ENCODE measurements at regions not wholly inside any gene's neighbourhood (a gene's known extent, or its start where the extent isn't known, plus 50 kb on each side); places are given as distances from the start of the nearest gene placed in this dataset.

DNA sequence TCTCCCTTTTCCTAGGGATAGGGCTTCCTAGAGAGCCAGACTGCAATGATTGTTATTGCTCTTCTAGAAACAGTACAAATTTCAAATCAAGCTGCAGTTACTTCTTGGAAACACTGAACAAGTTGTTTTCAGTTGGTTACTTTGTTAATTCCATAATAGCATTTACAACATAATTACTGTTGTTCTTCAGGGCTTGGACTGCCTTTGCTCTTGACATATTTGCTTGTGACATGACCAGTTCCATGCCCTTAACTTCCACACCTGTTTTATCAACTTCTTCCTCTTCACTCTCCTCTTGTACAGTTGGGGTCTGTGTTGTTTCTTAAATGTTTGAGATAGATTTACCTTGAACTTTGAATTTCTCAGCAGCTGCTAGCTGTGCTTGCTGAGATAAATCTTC is 104.4 kb downstream of the SEC23IP start:
- ATAC-seq (no peak), DNase-seq (no peak)
- Mint-ChIP-seq H3K27ac (no peak overlapping the region), H3K9me3 (peaks cover 4 to 44% (median 17%) of the 10 kb centered on the region in 11 donors), H3K36me3 (peaks cover 0 to 9% (median 5%) of the 10 kb centered on the region in 5 donors), H3K27me3 (peaks cover 12 to 60% (median 35%) of the 10 kb centered on the region in 5 donors), H3K4me3 (no peak overlapping the region), H3K4me1 (no peaks in the 10 kb centered on the region)
- no peak overlapping the region for H3K27ac ChIP-seq (ENCODE audit: low read depth, low read length)
- no peaks in the 10 kb centered on the region for H3K4me1 ChIP-seq (ENCODE audit: control insufficient read depth in 2 of 2, insufficient read depth in 2 of 2, low read length in 2 of 2)
- intact Hi-C loops (cut with micrococcal nuclease) = no loop called here
- POLR2A ChIA-PET = no interaction called here
- H3K9me3 ChIP-seq (ENCODE audit: control insufficient read depth in 2 of 3, low read length in 3 of 3) = no peaks in the 10 kb centered on the region
- no peaks in the 10 kb centered on the region for H3K36me3 ChIP-seq (ENCODE audit: control insufficient read depth in 2 of 3, insufficient read depth in 3 of 3, low read length in 3 of 3)
- no peak overlapping the region for H3K4me3 ChIP-seq (ENCODE audit: low read length)
- H3K27me3 ChIP-seq (ENCODE audit: control insufficient read depth in 2 of 2, insufficient read depth in 2 of 2, low read length in 2 of 2) = no peaks in the 10 kb centered on the region
- CTCF ChIA-PET = no interaction called here

DNA sequence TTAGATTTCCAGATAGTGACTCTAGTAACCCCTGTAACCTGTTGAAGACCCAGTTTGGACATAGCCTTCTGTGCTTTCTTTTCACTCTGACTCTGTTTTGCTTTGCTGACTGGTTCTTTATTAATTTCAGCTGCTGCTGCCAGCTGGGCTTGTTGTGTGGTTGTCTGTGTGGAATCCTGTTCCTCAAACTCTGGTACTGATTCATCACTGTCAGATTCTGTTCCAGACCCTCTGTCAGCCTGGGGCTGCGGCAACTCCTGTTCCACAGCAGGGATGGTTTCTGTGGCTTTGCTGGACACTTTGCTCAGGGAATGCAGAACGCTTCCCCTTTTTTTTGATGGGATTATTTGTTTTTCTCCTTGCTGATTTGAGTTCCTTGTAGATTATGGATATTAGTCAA is 104.9 kb downstream of the SEC23IP start:
- intact Hi-C loops (cut with micrococcal nuclease) = no loop called here
- H3K27ac ChIP-seq (ENCODE audit: low read depth, low read length) = no peak overlapping the region

DNA sequence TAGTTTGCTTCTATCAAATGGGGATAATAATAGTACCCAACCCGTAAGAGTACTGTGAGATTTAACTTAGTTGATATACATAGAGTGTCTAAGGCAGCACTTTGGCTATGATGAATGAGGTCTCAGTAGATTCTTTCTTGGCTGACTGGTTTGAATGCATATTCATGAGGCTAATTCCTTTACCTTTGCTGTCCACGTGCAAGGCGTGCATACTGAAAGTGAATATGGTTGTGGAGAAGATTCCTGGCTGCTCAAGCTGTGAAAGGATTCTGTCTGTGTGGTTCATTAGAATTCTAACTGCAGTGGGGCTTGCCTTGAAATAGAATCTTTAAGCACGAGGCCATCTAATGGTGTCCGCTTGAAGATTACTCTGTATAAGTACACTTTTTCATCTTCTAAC is 110.3 kb downstream of the SEC23IP start:
- no peak for DNase-seq
- Histone ChIP-seq H3K27ac (ENCODE audit: low read depth, low read length) (no peak overlapping the region), H3K9me3 (ENCODE audit: control insufficient read depth in 2 of 3, low read length in 3 of 3) (no peaks in the 10 kb centered on the region), H3K27me3 (ENCODE audit: control insufficient read depth in 2 of 2, insufficient read depth in 2 of 2, low read length in 2 of 2) (peaks cover 0 to 5% of the 10 kb centered on the region in 2 donors), H3K4me3 (ENCODE audit: low read length) (no peak overlapping the region), H3K36me3 (ENCODE audit: control insufficient read depth in 2 of 3, insufficient read depth in 3 of 3, low read length in 3 of 3) (no peaks in the 10 kb centered on the region), H3K4me1 (ENCODE audit: control insufficient read depth in 2 of 2, insufficient read depth in 2 of 2, low read length in 2 of 2) (no peaks in the 10 kb centered on the region)
- peaks cover 0 to 12% (median 3%) of the 10 kb centered on the region in 11 donors for H3K9me3 Mint-ChIP-seq
- peaks cover 10 to 57% (median 49%) of the 10 kb centered on the region in 5 donors for H3K27me3 Mint-ChIP-seq
- ATAC-seq = no peak
- H3K36me3 Mint-ChIP-seq = peaks cover 0 to 5% (median 0%) of the 10 kb centered on the region in 5 donors
- intact Hi-C loops (cut with micrococcal nuclease) = no loop called here
- POLR2A ChIA-PET = no interaction called here
- no peak overlapping the region for H3K27ac Mint-ChIP-seq
- CTCF ChIA-PET = no interaction called here
- H3K4me3 Mint-ChIP-seq = no peak overlapping the region
- H3K4me1 Mint-ChIP-seq = no peaks in the 10 kb centered on the region

More for the DNA sequence above, 104.9 kb downstream of the SEC23IP start:
- Mint-ChIP-seq H3K27ac (no peak overlapping the region), H3K4me3 (no peak overlapping the region), H3K9me3 (peaks cover 5 to 44% (median 17%) of the 10 kb centered on the region in 11 donors), H3K27me3 (peaks cover 12 to 60% (median 36%) of the 10 kb centered on the region in 5 donors), H3K36me3 (peaks cover 0 to 9% (median 5%) of the 10 kb centered on the region in 5 donors), H3K4me1 (no peaks in the 10 kb centered on the region)
- no peak for DNase-seq
- H3K36me3 ChIP-seq (ENCODE audit: control insufficient read depth in 2 of 3, insufficient read depth in 3 of 3, low read length in 3 of 3) = no peaks in the 10 kb centered on the region
- H3K9me3 ChIP-seq (ENCODE audit: control insufficient read depth in 2 of 3, low read length in 3 of 3) = no peaks in the 10 kb centered on the region
- ATAC-seq = no peak
- H3K4me3 ChIP-seq (ENCODE audit: low read length) = no peak overlapping the region
- no peaks in the 10 kb centered on the region for H3K4me1 ChIP-seq (ENCODE audit: control insufficient read depth in 2 of 2, insufficient read depth in 2 of 2, low read length in 2 of 2)
- no peaks in the 10 kb centered on the region for H3K27me3 ChIP-seq (ENCODE audit: control insufficient read depth in 2 of 2, insufficient read depth in 2 of 2, low read length in 2 of 2)
- CTCF ChIA-PET = no interaction called here
- POLR2A ChIA-PET = no interaction called here

GRCh38 chr10:120005207-120006201 is 113.0 kb downstream of the SEC23IP start:
- peaks cover 5 to 62% (median 43%) of the 10 kb centered on the region in 5 donors for H3K27me3 Mint-ChIP-seq
- no peaks in the 10 kb centered on the region for H3K4me1 Mint-ChIP-seq
- Histone ChIP-seq H3K4me1 (ENCODE audit: control insufficient read depth in 2 of 2, insufficient read depth in 2 of 2, low read length in 2 of 2) (no peaks in the 10 kb centered on the region), H3K36me3 (ENCODE audit: control insufficient read depth in 2 of 3, insufficient read depth in 3 of 3, low read length in 3 of 3) (no peaks in the 10 kb centered on the region), H3K27me3 (ENCODE audit: control insufficient read depth in 2 of 2, insufficient read depth in 2 of 2, low read length in 2 of 2) (peaks cover 0 to 5% of the 10 kb centered on the region in 2 donors), H3K27ac (ENCODE audit: low read depth, low read length) (no peak overlapping the region), H3K4me3 (ENCODE audit: low read length) (no peak overlapping the region), H3K9me3 (ENCODE audit: control insufficient read depth in 2 of 3, low read length in 3 of 3) (no peaks in the 10 kb centered on the region)
- H3K27ac Mint-ChIP-seq = no peak overlapping the region
- no peak for DNase-seq
- ATAC-seq = no peak
- peaks cover 0 to 2% (median 0%) of the 10 kb centered on the region in 11 donors for H3K9me3 Mint-ChIP-seq
- ChIA-PET CTCF (no interaction called here), POLR2A (no interaction called here)
- intact Hi-C loops (cut with micrococcal nuclease) = no loop called here
- H3K4me3 Mint-ChIP-seq = no peak overlapping the region
- H3K36me3 Mint-ChIP-seq = peaks cover 0 to 5% (median 0%) of the 10 kb centered on the region in 5 donors

DNA sequence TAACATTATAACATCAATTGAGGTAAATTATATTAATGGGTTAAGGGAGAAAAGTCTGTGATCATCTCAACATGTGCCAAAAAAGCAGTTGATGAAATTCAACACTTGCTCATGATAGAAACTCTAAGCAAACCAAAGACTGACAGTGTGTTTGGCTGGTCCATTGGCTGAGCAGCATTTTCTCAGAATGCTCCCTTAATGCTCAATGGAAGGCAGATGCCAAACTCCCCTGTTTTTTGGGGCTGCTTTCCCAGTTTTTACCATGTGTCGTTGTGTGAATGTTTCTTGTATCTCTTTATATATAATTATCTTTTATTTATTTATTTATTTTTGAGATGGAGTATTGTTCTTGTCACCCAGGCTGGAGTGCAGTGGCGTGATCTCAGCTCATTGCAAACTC is 114.7 kb downstream of the SEC23IP start:
- ChIA-PET POLR2A (no interaction called here), CTCF (no interaction called here)
- peaks cover 0 to 11% of the 10 kb centered on the region in 2 donors for H3K27me3 ChIP-seq (ENCODE audit: control insufficient read depth in 2 of 2, insufficient read depth in 2 of 2, low read length in 2 of 2)
- H3K4me1 ChIP-seq (ENCODE audit: control insufficient read depth in 2 of 2, insufficient read depth in 2 of 2, low read length in 2 of 2) = no peaks in the 10 kb centered on the region
- Mint-ChIP-seq H3K4me1 (no peaks in the 10 kb centered on the region), H3K27me3 (peaks cover 10 to 71% (median 49%) of the 10 kb centered on the region in 5 donors), H3K27ac (no peak overlapping the region), H3K36me3 (peaks cover 0 to 5% (median 0%) of the 10 kb centered on the region in 5 donors), H3K4me3 (no peak overlapping the region), H3K9me3 (peaks cover 0 to 1% (median 0%) of the 10 kb centered on the region in 11 donors)
- H3K9me3 ChIP-seq (ENCODE audit: control insufficient read depth in 2 of 3, low read length in 3 of 3) = no peaks in the 10 kb centered on the region
- no peak overlapping the region for H3K4me3 ChIP-seq (ENCODE audit: low read length)
- no peaks in the 10 kb centered on the region for H3K36me3 ChIP-seq (ENCODE audit: control insufficient read depth in 2 of 3, insufficient read depth in 3 of 3, low read length in 3 of 3)
- no peak for DNase-seq
- H3K27ac ChIP-seq (ENCODE audit: low read depth, low read length) = no peak overlapping the region
- no peak for ATAC-seq
- intact Hi-C loops (cut with micrococcal nuclease) = no loop called here

GRCh38 chr10:120011359-120012130 is 119.0 kb downstream of the SEC23IP start:
- H3K36me3 Mint-ChIP-seq = no peaks in the 10 kb centered on the region
- no peaks in the 10 kb centered on the region for H3K4me1 Mint-ChIP-seq

More at GRCh38 chr10:120011359-120012130, 119.0 kb downstream of the SEC23IP start:
- no peaks in the 10 kb centered on the region for H3K4me1 ChIP-seq (ENCODE audit: control insufficient read depth in 2 of 2, insufficient read depth in 2 of 2, low read length in 2 of 2)
- POLR2A ChIA-PET = no interaction called here
- H3K27ac Mint-ChIP-seq = no peak overlapping the region
- H3K4me3 ChIP-seq (ENCODE audit: low read length) = no peak overlapping the region
- peaks cover 16 to 62% (median 51%) of the 10 kb centered on the region in 5 donors for H3K27me3 Mint-ChIP-seq
- ATAC-seq (no peak), DNase-seq (no peak)
- peaks cover 0 to 7% of the 10 kb centered on the region in 2 donors for H3K27me3 ChIP-seq (ENCODE audit: control insufficient read depth in 2 of 2, insufficient read depth in 2 of 2, low read length in 2 of 2)
- intact Hi-C loops (cut with micrococcal nuclease) = no loop called here
- no peaks in the 10 kb centered on the region for H3K9me3 ChIP-seq (ENCODE audit: control insufficient read depth in 2 of 3, low read length in 3 of 3)
- no peak overlapping the region for H3K27ac ChIP-seq (ENCODE audit: low read depth, low read length)
- H3K4me3 Mint-ChIP-seq = no peak overlapping the region
- no peaks in the 10 kb centered on the region for H3K36me3 ChIP-seq (ENCODE audit: control insufficient read depth in 2 of 3, insufficient read depth in 3 of 3, low read length in 3 of 3)
- H3K9me3 Mint-ChIP-seq = peaks cover 0 to 2% (median 0%) of the 10 kb centered on the region in 11 donors
- CTCF ChIA-PET = no interaction called here

All from naive thymus-derived CD4-positive, alpha-beta T cell (primary cell).